ENCODE measurements at regions not wholly inside any gene's neighbourhood (a gene's known extent, or its start where the extent isn't known, plus 50 kb on each side); places are given as distances from the start of the nearest gene placed in this dataset.
"Not testable (repeated sequence)": the region's sequence is repeated elsewhere in the genome, so short reads cannot be mapped to it uniquely, and the experiment has no call there.

- peak; percentile 60 for DNase-seq
Measured at GRCh38 chr14:58954901-58955861, 233.3 kb upstream of the DAAM1 start.

- DNase-seq = no peak
Measured at GRCh38 chr14:58961045-58961731, 227.3 kb upstream of the DAAM1 start.

DNA sequence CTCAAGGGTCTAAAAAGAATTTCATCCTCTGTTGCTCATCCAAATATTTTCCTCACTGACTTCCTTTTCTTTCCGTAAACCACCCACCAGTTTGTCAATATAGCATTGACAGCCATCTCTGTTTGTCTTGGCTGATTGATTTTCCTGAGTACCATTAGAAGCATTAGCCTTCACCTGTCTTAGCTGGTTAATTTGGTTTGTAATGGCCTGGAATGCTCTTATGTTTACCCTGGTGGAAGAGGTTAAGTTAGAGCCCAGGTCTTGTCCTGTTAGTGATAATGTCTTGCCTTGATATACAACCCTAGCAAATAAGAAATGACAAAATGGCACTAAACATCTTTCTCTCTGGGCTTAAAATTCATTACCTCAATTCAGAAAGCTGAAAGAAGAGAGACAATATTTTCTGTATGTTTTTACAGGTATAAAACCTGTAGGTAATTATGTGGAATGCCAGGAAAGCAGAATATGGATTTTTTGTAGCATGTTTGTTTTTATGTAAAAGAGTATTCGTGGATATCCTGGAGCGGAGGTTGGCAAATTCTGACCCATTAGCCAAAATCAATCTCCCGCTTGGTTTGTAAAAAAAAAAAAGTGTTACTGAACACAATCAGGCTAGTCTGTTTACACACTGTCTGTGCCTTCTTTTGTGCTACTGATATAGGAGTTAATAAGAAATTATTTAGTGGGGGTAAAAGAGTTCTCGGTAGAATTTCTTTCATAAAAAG is 224.4 kb upstream of the DAAM1 start:
- DNase-seq = no peak

DNA sequence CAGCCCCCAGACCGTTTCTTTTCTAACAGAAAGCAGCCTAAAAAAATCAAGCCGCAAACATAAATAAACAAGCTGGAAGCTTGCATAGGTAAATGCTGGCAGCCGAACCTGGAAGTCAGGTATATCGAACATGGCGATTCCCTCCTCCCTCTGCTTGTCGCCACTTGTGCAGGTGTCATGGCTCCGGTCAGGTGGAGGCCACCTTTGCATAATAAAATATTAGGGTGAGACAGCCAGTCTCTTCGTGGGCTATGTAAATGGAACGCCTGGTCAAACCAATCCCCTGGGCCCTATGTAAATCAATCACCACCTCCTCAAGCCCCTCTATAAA is 223.9 kb upstream of the DAAM1 start:
- no peak for DNase-seq

- no peak for DNase-seq
Measured at GRCh38 chr14:58965601-58966000, 222.9 kb upstream of the DAAM1 start.

DNA sequence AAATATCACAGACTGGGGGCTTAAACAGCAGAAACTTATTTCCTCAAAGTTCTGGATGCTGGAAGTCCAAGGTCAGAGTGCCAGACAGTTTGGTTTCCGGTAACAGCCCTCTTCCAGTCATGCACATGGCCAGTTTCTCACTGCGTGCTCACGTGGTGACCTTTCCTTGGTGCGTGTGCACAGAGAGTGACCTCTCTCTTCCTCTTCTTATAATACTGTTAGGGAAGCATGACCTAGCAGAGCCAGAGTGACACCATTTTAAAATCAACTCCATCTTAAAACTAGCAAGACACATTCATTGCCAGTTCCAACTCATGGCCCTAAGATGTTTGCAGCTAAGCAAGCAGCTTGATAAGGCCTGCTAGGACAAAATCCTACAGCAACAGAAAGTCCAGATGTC is 221.5 kb upstream of the DAAM1 start:
- no peak for DNase-seq

GRCh38 chr14:58969951-58970751 is 218.3 kb upstream of the DAAM1 start:
- DNase-seq = no peak

DNA sequence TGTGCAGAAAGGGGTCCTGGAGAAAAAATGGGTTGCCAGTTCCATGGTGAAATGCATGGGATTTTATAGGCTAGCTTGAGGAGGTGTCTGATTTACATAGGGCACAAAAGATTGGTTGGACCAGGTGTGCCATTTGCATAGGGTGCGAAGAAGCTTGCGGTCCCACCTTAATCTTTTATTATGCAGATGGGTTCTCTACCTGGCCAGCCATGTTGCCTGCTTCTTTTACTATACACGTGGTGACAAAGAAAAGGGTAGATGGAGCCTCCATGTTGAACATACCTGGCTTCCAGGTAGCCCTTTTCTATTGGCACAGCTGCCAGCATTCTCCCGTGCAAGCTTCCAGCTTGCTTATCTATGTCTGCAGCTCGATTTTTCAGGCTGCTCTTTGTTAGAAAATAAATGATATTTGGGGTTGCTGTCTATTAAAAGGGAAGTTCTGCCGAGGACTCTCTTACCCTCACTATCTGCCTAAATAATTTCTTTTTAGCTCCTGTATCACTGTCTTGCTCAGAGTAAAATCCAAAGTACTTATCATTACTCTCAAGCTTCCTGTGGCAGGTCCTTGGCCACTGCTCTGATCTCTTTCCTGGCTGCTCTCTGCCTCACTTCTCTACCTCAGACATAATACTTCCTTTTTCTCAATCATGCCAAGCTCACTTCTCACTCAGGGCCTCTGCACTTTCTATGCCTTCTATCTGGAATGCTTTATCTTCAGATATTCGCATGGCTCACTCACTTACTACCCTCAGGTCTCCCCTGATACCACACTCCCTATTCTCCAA is 216.0 kb upstream of the DAAM1 start:
- no peak for DNase-seq

GRCh38 chr14:58977366-58977765 is 211.1 kb upstream of the DAAM1 start:
- DNase-seq = peak; percentile 31

DNA sequence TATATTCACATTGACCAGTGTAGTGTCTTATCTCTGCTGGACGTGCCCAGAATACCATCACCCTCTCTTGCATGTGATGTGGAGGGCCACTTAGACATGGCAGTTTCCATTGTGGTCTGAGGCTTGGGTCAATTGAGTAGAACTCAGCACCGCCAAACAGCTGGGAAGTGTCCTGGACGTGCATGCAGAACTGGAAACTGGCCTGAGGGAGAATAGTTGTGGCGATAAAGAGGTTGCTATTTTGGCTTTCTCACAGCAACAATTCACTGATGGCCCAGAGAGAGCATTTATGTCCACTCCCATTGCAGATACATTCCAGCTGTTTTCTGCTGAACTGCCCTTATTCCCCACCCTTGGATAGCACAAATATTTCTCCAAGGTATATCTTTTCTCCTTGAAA is 210.1 kb upstream of the DAAM1 start:
- no peak for DNase-seq

DNA sequence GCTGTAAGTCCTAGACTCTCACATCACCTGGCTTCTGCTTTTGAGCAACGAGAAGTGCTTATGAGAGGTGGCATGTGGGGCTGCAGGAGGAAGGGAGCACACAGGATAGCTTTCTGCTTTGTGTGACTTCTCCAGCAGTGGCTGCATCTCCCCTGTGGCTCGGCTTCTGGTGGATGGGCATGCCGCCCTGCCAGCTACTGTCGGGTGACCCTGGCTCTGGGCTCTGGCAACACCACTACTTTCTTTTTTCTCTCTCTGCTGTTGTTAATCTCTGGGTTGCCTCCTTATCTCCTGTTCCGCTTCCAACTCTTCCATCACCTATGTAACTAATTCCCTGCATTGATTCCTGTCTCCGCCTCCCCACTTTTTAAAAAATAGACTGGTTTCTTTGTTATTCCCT is 209.1 kb upstream of the DAAM1 start:
- DNase-seq = no peak

DNA sequence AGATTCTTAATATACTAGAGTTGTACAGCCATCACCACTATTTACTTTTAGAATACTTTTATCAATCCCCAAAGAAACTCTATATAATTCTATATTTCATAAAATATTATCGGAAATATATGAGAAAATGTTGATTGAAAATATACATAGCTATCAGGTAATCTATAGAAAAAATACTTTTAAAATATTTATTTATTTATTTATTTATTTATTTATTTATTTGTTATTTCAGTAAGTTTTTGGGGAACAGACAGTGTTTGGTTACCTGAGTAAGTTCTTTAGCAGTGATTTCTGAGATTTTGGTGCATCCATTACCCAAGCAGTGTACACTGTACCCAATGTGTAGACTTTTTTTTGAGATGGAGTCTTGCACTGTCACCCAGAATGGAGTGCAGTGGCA is 206.6 kb upstream of the DAAM1 start:
- no peak for DNase-seq

DNA sequence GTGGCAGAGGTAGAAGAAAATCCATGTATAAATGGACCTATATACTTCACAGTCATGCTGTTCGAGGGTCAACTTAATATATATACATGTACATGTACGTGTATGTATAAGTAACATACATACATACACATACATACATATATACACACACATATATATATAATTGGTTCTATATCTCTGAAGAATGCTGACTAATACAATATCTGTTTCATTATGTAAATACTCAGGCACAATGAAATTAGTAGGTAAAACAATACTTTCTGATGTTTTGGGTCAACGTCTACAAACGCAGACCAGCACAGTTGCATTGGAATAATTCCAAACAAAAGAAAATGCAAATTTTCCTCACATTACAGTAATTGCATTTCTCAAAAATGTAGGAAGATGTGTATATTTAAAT is 202.7 kb upstream of the DAAM1 start:
- DNase-seq = no peak

DNA sequence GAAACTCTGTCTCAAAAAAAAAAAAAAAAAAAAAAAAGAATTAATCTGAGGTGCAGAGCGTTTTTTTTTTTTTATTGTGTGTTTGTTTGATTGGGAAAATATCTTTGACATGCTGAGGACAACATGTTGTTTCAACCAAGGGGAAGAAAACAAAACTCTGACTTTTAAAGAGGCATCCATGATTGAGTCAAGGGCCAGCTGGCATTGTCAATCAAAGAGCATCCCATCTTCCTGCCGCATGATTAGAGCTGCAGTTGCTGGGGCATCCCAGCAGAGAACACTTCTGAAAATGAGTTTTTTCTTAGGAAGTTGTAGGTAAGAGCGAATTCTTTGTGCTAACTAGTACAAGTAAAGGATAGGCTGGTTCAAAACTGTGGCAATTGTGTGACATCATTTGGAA is 200.9 kb upstream of the DAAM1 start:
- DNase-seq = no peak

DNA sequence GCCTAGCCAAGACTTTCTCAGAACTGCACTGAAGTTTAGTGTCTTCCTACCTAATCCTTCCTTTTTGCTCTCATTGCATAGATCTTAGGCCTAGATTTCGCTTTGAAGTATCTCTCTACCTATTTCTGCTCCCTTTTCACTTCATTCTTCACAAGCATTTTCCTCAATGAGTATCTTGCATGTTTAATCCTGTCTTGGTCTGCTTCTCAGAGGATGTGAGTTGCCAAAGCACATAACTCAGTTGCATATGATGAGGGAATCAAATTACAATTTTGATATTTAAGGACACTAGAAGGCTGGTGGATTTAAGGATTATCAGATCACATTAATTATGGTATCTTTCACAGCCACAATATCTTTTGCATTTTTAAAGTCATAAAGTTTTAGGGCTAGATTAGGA is 195.5 kb upstream of the DAAM1 start:
- DNase-seq = no peak

DNA sequence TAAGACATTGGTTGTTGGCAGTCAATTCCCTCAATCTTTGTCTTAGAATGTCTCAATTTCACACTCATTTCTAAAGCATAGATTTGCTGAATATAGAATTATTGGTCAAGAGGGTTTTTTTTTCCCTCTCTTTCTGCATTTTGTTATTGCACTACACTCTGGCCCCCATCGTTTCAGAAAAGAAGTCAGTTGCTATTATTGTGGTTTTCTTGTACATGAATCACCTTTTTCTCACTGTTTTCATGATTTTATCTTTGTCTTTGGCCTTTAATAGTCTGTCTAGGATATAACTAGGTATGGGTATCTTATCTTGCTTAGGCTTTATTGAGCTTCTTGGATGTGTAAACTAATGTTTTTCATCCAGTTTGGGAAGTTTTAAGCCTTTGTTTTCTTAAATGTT is 194.3 kb upstream of the DAAM1 start:
- no peak for DNase-seq

DNA sequence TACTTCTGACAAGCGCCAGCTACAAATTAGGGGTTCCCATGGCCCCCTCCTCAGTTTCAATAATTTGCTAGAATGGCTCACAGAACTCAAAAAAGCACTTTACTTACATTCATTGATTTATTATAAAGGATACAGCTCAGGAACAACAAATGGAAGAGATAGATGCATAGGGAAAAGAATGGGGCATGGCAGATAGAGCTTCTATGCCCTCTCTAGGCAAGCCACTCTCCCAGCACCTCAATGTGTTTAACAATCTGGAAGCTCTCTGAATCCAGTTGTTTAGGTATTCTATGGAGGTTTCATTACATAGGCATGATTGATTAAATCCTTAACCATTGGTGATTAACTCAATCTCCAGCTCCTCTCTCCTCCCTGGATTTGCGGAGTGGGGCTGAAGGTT is 184.5 kb upstream of the DAAM1 start:
- no peak for DNase-seq

DNA sequence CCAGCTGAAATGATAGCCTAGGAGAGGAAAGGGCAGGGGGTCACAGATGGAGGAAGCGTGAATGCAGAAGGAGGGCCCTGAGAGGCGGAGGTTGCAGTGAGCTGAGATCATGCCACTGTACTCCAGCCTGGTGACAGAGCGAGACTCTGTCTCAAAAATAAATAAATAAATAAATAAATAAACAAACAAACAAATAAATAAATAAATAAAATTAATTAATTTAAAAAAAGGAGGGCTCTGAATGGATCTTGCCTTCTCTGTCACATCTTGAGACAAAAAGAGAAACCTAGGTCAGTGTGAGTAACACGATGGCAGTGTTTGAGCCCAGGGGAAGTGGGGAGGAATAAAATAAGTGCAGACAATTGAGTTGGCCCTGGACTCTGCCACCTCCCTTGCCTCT is 182.3 kb upstream of the DAAM1 start:
- DNase-seq = not testable (repeated sequence)

- DNase-seq = no peak
Measured at GRCh38 chr14:59009967-59010366, 178.5 kb upstream of the DAAM1 start.

DNA sequence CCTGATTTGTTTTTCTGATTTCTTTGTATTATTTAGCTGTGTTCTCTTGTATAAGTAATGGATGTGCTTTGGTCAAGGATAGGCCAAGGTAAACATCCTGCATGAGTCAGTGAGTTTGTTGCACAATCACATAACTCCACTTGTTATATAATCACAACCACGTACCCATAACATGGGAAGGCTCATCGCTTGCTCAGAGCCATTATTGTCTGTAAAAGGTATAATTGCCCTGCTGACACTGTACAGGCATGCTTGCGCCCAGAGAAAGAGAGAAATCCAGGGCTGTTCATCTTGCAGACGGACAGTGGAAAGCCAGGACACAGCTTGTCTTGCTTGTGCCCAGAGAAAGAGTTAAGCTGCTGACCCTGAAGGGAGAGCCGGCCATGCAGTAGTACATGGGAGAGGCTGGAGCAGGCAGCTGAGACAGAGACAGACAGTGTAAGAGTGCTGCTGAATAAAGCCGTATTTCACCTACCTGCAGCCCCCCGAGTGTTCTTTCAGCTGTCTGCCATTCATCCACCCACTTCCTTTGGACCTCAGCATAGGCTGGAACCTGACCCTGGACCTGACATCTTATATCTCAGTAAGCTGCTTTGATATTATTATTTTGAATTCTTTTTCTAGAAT is 174.7 kb upstream of the DAAM1 start:
- peak; percentile 31 for DNase-seq

GRCh38 chr14:59015482-59015881 is 173.0 kb upstream of the DAAM1 start:
- DNase-seq = no peak

Data from fibroblast of skin of back (primary cell).